Activated effector memory CD4-positive, alpha-beta T cell treated with anti-CD3 and anti-CD28 coated beads, Interleukin-2, amount 50 U/mL, for 16 hours (primary cell): ENCODE measurements at regions not wholly inside any gene's neighbourhood (a gene's known extent, or its start where the extent isn't known, plus 50 kb on each side); places are given as distances from the start of the nearest gene placed in this dataset.

Experiments
- DNase-seq: peaks from one replicate; pipeline ENCODE4 v3.0.0-alpha.2; 2020

DNA sequence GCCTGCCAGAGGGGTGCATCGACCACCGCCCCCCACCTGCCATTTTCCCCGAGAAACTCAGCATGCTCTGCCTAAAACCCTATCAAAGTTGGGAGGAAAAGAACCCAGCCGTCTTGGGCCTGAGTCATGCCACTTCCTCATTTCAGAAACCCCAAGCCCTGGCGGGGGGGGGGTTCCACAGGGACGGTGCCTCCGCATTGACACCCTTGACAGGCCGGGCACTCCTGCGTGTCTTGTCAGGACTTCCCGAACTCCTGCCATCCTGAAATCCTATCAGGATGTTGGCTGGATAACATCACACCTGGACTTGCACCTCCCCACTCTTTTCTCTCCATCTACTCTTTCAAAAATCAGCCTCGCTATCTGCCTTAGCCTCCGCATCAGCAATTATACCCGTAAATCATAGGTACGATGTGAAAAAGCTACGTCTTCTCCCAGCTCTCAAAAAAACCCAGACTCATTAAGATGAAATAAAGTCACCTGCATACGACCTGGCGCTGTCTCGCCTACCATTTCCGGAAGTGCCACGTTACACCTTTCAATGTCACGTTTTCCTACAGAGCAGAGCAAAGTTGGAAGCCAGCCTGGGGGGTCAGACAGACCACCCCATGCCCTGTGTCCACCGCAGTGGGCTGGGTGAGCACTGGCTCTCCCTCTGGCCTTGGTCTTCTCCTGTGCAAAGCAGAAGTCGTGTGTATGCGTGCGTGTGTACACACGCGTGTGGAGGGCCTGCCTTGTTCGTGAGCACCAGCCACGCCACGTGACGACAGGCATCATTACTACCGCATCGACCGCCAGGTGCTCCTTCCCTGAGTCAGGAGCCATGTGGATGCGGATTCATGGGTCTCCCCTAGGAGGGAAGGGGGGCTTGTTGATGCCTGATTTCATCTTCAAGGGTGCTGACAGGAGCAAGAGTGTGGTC lies 96.7 kb downstream of the RFLNA start:
- DNase-seq = peak; percentile 74

DNA sequence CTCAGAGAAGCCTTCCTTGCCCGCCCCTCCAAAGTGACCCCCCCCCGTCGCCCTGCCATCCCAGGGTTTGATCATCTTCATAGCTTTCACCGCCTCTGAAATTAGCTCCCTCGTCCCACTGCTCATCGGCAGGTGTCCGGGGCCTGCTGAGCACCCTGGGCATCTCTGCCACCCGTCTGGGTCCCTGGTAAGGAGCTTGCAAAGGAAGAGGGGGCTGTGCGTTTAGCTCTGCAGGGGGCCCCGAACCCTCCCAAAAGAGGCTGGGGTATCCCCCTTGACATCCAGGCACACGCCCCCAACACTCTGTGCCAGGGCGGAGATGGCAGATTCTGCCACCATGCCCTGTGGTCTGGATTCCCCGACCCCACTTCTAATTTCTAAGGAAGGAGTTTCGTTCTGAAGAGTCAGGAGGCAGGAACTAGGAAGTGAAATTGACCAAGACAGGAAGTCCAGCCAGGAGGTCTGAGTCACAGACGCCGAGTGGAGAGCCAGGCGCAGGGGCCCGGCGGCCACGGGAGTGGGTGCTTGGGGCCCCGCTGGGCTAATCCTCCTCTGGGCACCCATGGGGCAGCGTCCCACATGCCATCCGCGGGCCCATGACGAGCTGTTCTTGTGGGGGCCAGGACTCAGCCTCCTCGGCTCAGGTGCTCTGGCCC lies 95.7 kb downstream of the RFLNA start:
- DNase-seq = no peak

DNA sequence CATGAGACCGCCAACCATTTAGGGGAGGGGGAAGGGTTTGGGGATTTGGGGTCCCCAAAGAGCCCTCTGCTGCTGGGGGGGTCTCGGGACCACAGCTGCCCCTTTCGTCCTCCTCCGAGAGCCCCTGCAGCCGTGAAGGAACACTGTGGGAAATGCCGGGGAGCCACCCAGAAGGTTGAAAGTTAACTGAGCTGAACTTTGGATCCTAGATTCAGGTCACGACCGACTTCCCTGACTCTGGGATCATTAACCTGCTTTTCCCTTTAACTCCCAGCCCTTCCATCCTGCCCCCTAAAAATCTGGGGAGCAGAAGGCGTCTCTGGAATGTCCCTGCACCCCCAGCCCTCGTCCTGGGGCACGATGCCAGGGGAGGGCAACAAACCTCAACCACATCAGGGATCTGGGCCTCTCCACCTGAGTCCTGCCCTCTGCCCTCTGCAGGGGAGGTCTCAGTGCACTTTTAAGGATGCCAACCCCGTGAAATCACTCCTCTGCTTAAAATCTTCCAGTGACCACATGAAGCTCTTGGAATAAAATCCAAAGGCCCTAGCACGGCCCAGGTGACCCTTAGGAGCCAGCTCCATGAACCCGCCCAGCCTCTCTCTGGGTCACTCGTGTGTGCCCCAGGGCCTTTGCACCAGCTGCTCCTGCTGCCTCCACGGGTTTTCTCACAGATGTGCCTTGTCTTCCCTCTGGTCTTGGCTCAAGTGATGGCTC lies 95.0 kb downstream of the RFLNA start:
- DNase-seq = no peak

DNA sequence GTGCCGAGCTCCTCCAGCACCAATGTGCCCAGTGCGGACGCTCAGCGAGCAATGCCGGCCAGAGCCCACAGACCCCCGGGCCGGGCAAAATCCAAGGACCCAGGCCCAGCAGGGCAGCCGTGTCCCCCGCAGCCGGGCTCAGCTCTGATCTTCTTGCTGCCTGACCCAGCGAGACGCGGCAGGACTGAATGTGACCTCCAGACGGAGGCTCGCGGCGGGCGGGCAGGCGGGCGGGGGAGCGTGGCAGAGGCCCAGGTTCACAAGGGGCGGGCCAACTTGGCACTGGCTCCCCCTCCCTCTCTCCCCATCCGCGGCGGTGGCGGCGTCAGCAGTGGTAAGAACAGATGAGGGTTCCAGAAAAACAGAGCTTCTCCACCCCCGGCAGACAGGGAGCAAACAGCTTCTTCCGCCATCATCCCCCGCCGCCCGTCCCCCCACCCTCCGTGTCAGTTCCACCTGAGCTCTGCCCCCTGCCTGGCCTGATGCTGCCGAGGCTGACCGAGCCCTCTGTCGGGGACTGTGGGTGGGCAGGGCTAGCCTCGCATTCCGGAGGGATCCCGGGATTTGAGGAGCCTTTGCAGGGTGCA lies 94.3 kb downstream of the RFLNA start:
- peak; percentile 83 for DNase-seq

DNA sequence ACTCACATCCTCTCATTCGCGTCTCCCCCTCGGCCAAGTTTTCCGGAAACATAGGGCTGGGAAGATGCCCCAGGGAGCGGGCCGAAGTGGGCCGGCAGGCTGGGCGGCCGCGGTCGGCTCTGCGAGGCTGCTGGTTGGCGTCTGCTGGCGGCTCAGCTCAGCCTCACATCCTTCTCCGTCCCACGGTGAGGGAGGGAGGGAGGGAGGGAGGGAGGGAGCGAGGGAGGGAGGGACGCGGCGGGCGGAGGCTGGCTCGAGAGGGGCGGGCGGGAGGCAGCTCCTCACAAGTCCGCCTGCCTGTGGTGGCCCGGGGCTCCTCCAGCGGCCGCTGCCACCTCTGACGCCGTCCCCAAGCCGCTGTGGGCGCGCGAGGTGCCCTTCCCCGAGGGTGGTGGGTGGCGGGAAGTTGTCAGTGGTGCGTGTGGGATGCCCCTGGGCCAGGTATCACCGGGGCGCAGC lies 93.8 kb downstream of the RFLNA start:
- DNase-seq = peak; percentile 79

DNA sequence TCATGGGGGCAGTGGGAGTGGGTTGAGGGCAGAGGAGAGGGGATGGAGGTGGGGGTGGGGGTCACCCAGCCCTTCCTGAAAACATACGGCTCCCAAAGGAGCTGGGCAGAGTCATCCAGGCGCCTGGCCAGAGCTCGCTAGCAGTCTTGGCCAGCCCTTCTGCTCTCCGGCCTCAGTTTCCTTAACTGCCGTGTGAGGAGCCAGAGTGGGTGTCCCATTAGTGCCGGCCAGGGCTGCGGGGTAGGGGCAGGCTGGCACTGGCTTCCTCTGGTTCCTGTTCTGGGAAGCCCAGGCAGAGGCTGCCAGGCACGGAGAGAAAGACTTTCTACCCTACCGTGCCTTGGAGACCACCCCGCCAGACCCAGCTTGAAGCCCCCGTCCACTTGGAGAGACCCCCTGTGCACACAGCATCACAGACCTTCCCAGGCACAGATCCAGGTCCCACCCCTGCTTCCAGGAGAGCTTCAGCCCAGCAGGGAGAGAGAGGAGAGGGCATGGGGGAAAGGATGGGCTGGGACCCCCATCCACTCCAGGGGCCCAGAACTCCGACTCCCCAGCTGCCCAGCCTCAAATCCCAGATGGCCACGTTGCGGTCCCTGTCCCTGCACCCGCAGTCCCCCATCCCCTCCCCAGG lies 93.3 kb downstream of the RFLNA start:
- no peak for DNase-seq

DNA sequence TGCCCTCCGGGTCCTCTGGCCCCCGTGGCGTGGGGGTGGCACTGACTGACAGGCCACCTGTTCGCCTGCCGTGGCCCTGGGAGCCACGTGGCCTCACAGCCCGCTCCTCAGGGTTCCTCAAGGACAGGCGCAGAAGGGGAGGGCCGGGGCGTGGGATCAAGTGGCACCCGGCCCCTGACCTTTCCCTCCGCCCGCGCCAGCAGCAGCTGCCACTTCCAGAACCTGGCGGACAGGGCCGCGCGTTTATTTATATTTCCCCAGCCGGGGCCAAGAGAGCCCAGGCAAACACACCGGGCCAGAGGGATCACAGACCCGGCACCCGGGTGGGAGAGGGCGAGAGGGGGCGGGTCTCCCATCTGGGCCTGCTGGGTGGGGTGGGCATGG lies 92.6 kb downstream of the RFLNA start:
- DNase-seq = no peak

DNA sequence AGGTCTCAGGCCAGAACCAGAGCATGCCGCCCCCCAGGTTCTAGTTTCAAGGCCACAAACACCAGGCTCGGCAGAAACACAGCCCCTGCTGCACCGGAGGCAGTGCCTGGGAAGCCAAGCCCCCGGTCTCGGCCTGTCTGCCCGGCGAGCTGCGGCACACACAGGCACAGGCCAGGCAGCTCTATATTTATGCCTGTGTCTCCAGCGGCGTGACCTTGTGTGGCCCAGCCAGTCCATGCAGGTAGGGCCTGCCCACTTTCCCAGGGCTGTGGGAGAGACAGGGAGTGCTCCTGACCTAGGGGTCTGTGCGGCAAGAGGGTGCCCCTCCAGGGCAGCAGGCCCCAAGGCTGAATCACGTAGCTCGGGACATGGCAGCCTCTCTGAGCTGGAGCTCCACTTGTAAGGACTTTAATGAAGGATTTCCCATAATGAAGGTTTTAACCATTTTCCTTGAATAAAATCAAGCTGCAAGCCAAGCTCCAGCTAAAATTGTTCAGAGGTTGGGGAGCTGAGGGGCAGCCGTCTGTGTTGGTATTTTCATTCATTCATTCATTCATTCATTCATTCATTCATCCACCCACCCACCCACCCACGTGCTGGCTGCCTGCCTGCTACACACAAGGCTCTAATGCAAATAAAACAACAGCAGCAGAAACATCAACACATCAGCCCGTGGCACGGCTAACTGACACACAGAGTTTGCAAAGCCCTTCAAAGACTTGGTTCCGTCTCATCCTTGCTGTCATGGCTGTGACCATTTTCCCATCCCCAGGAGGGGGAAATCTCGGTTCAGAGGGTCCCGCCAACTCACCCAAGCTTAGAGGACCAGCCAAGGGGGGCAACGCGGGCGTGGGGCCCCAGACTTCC lies 92.0 kb downstream of the RFLNA start:
- no peak for DNase-seq

DNA sequence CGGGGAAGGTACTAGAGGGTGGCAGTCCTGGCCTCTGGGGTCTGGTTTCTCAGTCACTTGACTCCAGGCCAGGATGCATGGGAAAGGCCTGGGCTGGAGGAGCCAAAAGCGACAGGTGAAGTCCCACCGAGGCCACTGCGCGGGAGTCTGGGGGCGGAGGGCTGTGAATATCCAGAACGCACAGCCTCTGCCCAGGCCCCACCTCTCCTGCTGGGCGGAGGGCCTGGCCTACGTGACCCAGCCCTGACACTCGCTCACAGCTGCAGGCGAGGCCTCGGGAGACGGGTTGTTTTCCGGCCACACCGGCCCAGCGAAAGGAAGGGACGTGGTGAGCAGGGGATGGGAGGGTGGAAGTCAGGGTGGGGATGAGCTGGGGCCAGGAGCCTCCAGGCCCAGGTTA lies 91.2 kb downstream of the RFLNA start:
- no peak for DNase-seq

DNA sequence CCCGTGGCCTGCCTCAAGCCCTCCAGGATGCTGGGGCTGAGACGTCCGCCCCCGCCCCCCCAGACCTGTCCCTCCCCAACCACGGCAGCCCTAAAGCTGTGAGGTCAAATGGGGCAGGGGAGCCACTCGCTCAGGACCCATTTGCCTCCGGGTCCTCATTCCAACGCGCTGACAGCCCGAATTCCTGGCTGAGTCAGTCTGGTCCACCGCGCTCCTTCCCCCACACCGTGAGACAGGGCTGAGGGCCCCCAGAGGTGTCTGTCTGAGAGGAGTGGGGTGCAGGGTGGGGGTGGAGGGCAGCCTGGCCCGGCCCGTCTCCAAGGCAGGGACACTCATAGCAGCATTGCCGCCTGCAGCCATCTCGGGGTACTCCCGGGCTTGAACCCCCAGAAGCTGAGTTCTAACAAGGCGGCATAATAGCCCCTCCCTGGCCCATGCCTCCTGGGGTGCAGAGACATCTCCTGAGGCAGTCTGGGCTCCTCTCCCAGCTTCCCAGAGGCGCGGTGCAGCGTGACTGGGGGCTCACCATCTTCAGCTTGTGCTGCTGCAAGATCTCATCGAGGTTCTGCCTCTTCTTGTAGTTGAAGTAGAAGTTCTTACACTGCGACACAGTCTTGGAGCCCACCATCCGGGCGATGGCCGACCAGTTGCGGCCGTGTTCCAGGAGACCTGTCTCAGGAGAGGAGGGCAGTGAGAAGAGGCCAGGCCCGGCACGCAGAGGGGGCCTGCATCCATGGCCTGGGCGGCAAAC lies 90.5 kb downstream of the RFLNA start:
- DNase-seq = no peak

DNA sequence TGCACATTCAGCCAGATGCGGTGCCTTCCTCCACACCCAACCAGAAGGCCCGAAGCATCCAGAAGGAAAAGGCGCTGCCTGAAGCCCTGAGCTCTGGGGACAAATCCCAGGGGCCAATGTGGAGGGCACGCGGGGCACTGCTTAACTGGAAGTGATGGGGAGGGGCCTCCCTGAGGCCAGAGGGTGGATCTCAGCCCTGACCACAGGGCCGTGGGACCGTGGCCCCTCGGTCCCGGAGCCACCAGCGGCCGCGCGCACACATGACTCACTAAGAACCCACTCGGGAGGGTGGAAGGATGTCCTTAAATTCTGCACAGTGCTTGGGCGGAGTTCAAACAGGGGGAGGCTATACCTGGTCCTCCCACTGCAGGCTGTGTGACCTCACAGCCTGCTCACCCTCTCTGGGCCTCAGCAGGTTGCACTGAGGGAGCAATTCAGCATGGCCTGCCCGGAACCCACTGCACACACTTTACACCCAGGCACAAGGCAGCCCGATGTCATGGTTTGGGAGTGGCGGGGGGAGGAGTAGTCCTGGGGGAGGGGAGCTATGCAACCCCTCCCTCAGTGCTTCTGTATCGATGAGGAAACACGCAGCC lies 89.5 kb downstream of the RFLNA start:
- DNase-seq = no peak

DNA sequence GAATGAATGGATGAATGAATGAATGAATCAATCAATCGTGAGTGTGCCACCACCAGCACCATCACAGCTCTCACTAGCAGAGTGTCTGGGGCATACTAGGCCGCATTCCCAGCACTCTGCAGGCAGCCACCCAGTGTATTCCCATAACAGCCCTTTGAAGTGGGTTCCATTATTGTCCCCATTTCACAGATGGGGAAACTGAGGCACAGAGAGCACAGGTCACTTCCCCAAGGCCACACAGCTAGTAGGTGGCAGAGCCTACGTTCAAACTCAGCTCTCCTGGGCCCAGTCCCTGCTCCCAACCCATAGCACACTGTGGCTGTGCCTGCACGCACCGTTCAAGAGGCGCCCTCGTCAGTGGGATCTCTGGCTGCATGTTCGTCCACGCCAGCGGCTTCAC lies 88.1 kb downstream of the RFLNA start:
- no peak for DNase-seq

DNA sequence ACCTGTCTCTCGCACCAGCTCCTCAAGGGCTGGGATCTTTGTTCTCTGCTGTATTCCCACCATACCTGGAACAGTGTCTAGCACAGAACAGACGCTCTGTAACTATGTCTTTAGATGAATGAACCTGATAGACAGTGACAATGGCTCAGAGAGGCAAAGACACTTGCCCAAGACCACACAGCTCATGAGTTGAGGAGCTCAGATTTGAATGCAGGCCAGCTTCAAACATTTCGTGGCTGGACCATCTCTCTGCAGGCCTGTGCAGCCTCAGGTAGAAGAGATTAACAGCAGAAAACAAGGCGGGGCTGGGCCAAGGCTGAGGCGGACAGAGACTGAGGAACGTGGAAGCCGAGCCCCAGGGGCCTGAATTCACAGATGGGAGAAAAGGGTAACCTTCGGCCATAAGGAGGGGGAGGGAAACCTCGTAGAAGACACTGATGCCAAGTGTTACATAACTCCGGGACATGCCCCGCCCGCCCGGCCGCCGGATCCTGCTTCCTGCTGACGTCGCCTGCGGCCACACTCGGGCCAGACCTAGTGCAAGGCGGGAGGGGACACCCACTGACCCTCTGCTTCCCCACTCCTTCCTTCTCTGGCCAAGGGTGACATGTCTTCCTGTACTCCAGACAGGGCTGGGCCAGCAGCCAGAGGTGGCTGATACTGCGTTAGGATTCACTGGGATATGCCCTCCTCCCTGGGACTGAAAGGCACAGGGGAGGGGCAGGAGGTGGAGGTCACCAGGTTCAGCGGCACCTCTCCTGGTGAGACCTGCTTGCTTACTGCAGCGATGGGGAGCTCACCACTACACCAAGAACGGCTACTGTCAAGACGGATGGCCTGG lies 86.8 kb downstream of the RFLNA start:
- no peak for DNase-seq

DNA sequence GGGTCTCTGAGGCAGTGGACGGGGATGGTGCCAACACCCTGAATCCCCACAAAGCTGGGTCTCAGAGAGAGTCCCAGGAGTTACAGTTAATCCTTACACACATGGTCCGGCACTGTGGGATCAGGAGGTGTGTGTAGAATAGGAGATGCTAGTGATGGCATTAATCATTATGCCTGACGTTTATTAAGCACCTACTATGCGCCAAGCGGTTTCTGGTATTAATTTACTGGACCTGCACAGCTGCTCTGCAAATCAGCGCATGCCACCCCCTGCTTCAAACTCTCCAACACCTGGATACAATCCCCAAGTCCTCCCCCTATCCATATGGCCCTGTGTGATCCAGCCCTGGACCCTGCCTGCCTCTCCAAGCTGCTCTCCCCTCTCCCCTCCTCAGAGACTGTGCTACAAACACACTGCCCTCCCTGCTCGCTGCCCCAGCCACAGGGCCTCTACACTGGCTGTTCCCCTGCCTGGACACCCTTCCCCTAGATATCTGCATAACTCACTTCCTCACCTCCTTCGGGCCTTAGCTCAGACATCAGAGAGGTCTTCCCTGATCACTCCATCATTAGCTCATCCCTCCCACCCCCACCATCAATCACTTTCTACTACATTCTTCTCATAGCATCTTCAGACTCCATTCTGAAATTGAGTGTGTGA lies 86.0 kb downstream of the RFLNA start:
- no peak for DNase-seq

DNA sequence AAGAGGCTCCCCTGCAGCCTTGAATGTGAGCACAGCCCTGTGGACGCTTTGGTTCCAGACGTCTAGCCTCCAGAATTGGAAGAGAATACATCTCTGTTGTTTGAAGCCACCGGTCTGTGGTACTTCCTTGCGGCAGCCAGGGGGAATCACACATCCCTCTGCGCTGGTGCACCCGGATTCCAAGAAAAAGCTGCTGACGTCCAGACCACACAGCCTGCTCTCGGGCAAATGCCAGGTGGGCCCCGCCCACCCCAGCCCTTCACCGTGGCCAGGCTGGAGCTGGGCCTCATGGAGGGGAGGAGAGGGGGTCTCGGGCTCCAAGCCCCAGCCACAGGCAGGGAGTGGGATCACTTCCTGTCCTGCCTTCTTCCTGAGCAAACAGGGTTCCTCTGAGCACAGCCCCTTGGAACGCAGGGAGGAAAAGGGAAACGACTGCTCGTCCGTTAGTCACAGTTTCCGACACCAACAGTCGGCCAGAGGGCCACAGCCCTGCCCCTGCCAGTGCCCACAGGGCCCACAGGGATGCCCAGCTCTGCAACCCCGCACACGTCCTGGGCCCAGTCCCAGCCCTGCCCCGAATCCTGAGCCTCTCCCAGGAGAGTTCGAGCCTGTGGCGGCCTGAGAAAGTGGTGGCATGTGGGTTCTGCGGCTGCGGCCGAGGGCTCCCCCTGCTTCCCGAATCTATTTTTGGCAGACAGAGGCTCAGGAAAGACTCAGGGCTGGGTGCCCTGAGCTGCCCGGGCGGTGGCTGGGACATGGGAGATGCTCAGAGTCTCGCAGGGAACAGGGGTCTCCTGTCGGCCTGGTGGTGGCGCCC lies 85.3 kb downstream of the RFLNA start:
- no peak for DNase-seq

DNA sequence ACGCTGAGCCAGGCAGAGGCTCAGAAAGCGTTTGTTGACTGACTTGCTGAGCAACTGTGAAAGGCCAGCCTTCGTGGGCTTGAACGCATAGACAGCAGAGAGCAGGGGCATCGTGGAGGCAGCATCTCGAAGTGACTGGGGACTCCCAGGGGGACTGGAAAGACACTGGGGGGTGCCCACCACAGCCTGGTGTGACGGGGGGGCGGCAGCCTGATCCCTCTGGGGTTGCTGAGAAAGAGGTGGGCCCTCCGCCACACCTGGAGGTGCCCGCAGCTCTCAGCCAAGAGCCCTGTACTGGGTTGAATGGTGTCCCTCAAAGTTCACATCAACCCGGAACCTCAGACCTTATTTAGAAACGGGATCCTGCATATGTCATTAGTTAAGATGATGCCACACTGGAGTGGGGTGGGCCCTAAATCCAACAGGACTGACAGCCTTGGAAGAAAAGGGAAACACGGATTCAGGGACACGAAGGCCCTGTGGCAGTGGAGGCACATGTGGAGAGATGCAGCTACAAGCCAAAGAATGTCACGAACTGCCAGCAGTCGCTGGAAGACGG lies 84.6 kb downstream of the RFLNA start:
- DNase-seq = no peak

DNA sequence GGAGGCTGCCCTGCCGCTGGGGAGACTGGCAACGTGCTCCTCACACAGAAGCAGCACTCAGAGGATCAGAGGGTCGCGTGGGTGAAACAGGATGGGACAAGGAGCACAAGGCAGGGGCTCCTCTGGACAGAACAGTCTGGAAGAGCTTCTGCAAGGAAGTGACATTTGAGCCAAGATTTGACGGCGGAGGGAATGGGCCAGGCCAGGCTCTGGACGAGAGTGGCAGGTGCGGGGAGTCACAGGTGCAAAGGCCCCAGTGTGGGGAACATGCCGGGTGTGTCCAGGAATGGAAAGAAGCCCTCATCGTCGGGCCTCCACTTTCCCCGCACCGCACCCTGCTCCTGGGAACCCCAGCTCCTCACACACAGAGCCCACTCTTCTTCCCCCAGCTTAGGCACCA lies 84.0 kb downstream of the RFLNA start:
- no peak for DNase-seq

DNA sequence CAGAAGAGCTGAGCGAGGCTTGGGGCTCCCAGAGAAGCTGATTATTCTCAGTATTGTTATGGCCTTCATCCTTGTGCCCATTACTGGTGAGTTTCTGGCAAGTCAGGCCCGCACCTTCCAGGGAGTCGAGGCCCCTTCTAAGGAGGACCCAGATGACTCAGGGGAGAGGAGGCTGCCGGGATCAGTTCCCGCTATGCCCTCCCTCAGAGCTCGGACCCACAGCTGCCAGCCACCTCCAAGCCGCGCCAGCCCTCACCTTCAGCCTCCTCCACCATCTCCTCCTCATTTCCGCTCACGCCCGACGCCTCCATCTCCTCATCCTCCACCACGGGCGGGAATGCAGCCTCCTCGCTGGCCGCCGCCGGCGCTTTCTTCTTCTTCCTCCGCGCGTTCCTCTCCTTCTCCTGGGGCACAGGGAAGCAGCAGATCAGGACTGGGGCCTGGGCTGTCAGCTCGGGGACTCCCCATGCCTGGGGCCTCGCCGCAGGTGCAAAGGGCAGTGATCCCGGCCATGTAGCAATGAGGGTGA lies 83.2 kb downstream of the RFLNA start:
- no peak for DNase-seq
